H1 (cell line): ENCODE measurements at regions not wholly inside any gene's neighbourhood (a gene's known extent, or its start where the extent isn't known, plus 50 kb on each side); places are given as distances from the start of the nearest gene placed in this dataset.

ENCODE experiments used
- CTCF ChIA-PET: fragments of 300-600 bp; sonication (Branson Sonifier 250); formaldehyde crosslinking; loops from one replicate; lab custom pipeline; 2021; ENCODE audit not compliant: partially characterized antibody; lab: Charles Lee
- POLR2A ChIA-PET: fragments of 300-600 bp; sonication (Branson Sonifier 250); formaldehyde crosslinking; loops from one replicate; lab custom pipeline; 2021; ENCODE audit warnings: inconsistent platforms; ENCODE audit not compliant: partially characterized antibody; lab: Charles Lee
- DNase-seq, 2 experiments: peaks; one replicate each; pipeline versions ENCODE4 v3.0.0 to v3.0.0-alpha.2; 2010 to 2022; ENCODE audit warnings: low spot score in 2 of 2, low read depth in 1 of 2, mixed read lengths in 1 of 2
- FAIRE-seq: peaks from 2 replicates; lab custom pipeline; 2011; peaks lifted over from hg19 to GRCh38; lab: Jason Lieb, UNC
- H2AFZ ChIP-seq: 2 replicates; pipeline ENCODE4 v1.8.1; 2012; ENCODE audit warnings: low read length, inconsistent platforms
- H2AK5ac ChIP-seq: 2 replicates; pipeline ENCODE4 v1.6.1; 2013; ENCODE audit warnings: low read depth, low read length
- H2BK120ac ChIP-seq: replicated peaks from 2 replicates; pipeline ENCODE3; 2013; ENCODE audit warnings: low read depth, low read length, inconsistent platforms
- H2BK12ac ChIP-seq: 2 replicates; pipeline ENCODE4 v1.6.1; 2013; ENCODE audit warnings: low read depth, low read length
- H2BK15ac ChIP-seq: 2 replicates; pipeline ENCODE4 v1.6.1; 2013; ENCODE audit warnings: low read length
- H2BK20ac ChIP-seq: 2 replicates; pipeline ENCODE4 v1.6.1; 2013; ENCODE audit warnings: low read length
- H2BK5ac ChIP-seq: 2 replicates; pipeline ENCODE4 v1.6.1; 2013; ENCODE audit warnings: low read depth, low read length
- H3K14ac ChIP-seq: 2 replicates; pipeline ENCODE4 v1.6.1; 2013; ENCODE audit warnings: inconsistent platforms; ENCODE audit not compliant: insufficient read length
- H3K18ac ChIP-seq: 2 replicates; pipeline ENCODE4 v1.6.1; 2013; ENCODE audit warnings: low read length; ENCODE audit errors: extremely low read depth
- H3K23ac ChIP-seq: 2 replicates; pipeline ENCODE4 v1.6.1; 2013; ENCODE audit warnings: inconsistent platforms; ENCODE audit not compliant: insufficient read length
- H3K23me2 ChIP-seq: 2 replicates; pipeline ENCODE4 v1.6.1; 2013; ENCODE audit warnings: low read depth, low read length
- H3K27ac ChIP-seq: 2 replicates; pipeline ENCODE4 v1.6.1; 2011; ENCODE audit warnings: low read depth, low read length, inconsistent platforms
- H3K27me3 ChIP-seq, 4 experiments: replicated peaks in 1 of 4; 1 replicate in 1 of 4; 2 replicates in 3 of 4; pipeline versions ENCODE4 v1.6.1 to v1.8.1; 2011 to 2013; ENCODE audit warnings: low read length in 3 of 4, mild to moderate bottlenecking in 3 of 4, inconsistent platforms in 2 of 4, mixed read lengths in 2 of 4, moderate library complexity in 1 of 4; ENCODE audit not compliant: control insufficient read depth in 3 of 4, insufficient read depth in 3 of 4; ENCODE audit errors: extremely low read depth in 1 of 4
- H3K36me3 ChIP-seq, 4 experiments: 2 replicates each; pipeline versions ENCODE4 v1.6.1 to v1.8.1; 2011 to 2013; ENCODE audit warnings: mild to moderate bottlenecking in 4 of 4, low read length in 3 of 4, moderate library complexity in 2 of 4, control low read depth in 1 of 4, inconsistent platforms in 1 of 4; ENCODE audit not compliant: insufficient read depth in 4 of 4, control insufficient read depth in 2 of 4
- H3K4ac ChIP-seq: replicated peaks from 2 replicates; pipeline ENCODE3; 2013; ENCODE audit warnings: low read length, low read depth, mixed read lengths, inconsistent platforms; ENCODE audit not compliant: insufficient read length
- H3K4me1 ChIP-seq, 4 experiments: replicated peaks in 1 of 4; 1 replicate in 1 of 4; 2 replicates in 3 of 4; pipeline versions ENCODE4 v1.6.1 to v1.8.1; 2011 to 2013; ENCODE audit warnings: low read length in 3 of 4, inconsistent platforms in 2 of 4, mixed read lengths in 1 of 4; ENCODE audit not compliant: insufficient read depth in 4 of 4, control insufficient read depth in 3 of 4
- H3K4me2 ChIP-seq, 2 experiments: 2 replicates each; pipeline versions ENCODE4 v1.6.1 to v1.8.1; 2011 to 2013; ENCODE audit warnings: low read depth in 2 of 2, low read length in 2 of 2, control low read depth in 1 of 2, inconsistent platforms in 1 of 2, mild to moderate bottlenecking in 1 of 2; ENCODE audit not compliant: insufficient read depth in 1 of 2
- H3K4me3 ChIP-seq, 4 experiments: fragments of 200-600, 300-600 bp in 1 of 4; sonication (generic), shearing (Covaris generic), sonication (Bioruptor Twin) in 1 of 4; 2 replicates each; pipeline versions ENCODE4 v1.5.1 to v1.8.1; 2011 to 2016; ENCODE audit warnings: low read length in 4 of 4, low read depth in 3 of 4, control low read depth in 2 of 4, inconsistent platforms in 2 of 4, mild to moderate bottlenecking in 2 of 4, mixed read lengths in 1 of 4, moderate library complexity in 1 of 4; ENCODE audit not compliant: insufficient read depth in 2 of 4; ENCODE audit errors: extremely low read depth in 1 of 4
- H3K56ac ChIP-seq: replicated peaks from 2 replicates; pipeline ENCODE3; 2013; ENCODE audit warnings: low read depth, mild to moderate bottlenecking, mixed read lengths, low read length, inconsistent platforms; ENCODE audit not compliant: insufficient read length
- H3K79me1 ChIP-seq: 2 replicates; pipeline ENCODE4 v1.6.1; 2013; ENCODE audit warnings: low read depth, low read length, control low read depth
- H3K79me2 ChIP-seq, 2 experiments: 2 replicates each; pipeline versions ENCODE4 v1.6.1 to v1.8.1; 2012 to 2013; ENCODE audit warnings: low read length in 2 of 2, mild to moderate bottlenecking in 2 of 2, inconsistent platforms in 1 of 2; ENCODE audit not compliant: insufficient read depth in 2 of 2, control insufficient read depth in 1 of 2
- H3K9ac ChIP-seq, 4 experiments: replicated peaks in 1 of 4; 1 replicate in 1 of 4; 2 replicates in 3 of 4; pipeline versions ENCODE4 v1.6.1 to v1.8.1; 2011 to 2013; ENCODE audit warnings: low read depth in 3 of 4, low read length in 3 of 4, control low read depth in 2 of 4, mild to moderate bottlenecking in 2 of 4, moderate library complexity in 2 of 4, inconsistent platforms in 1 of 4; ENCODE audit errors: extremely low read depth in 1 of 4
- H3K9me3 ChIP-seq, 2 experiments: 2 replicates each; pipeline versions ENCODE4 v1.6.1 to v1.8.1; 2012 to 2013; ENCODE audit warnings: mild to moderate bottlenecking in 2 of 2, moderate library complexity in 2 of 2, control low read depth in 1 of 2, inconsistent platforms in 1 of 2, low read depth in 1 of 2, low read length in 1 of 2, mixed read lengths in 1 of 2; ENCODE audit not compliant: insufficient read depth in 2 of 2
- H4K20me1 ChIP-seq, 2 experiments: replicated peaks in 1 of 2; 2 replicates each; pipeline versions ENCODE3 to v1.8.1; 2011 to 2013; ENCODE audit warnings: inconsistent platforms in 2 of 2, low read length in 2 of 2, mild to moderate bottlenecking in 1 of 2; ENCODE audit not compliant: insufficient read depth in 2 of 2, control insufficient read depth in 1 of 2
- H4K5ac ChIP-seq: 2 replicates; pipeline ENCODE4 v1.6.1; 2013; ENCODE audit warnings: low read length, low read depth, mixed read lengths, inconsistent platforms; ENCODE audit not compliant: insufficient read length
- H4K8ac ChIP-seq: 2 replicates; pipeline ENCODE4 v1.8.0; 2013; ENCODE audit warnings: mild to moderate bottlenecking, moderate library complexity, low read length, inconsistent platforms; ENCODE audit not compliant: insufficient read depth; ENCODE audit errors: extremely low read depth
- H4K91ac ChIP-seq: replicated peaks from 2 replicates; pipeline ENCODE3; 2013; ENCODE audit warnings: low read length, mixed read lengths, inconsistent platforms; ENCODE audit not compliant: insufficient read length
- ATF2 ChIP-seq: IDR thresholded peaks from 2 replicates; pipeline ENCODE4 v1.6.1; 2012; ENCODE audit warnings: low read length, inconsistent platforms
- BCL11A ChIP-seq, 2 experiments: IDR thresholded peaks; one replicate each; pipeline ENCODE4 v1.6.1; 2011; ENCODE audit warnings: low read depth in 2 of 2, low read length in 2 of 2, mild to moderate bottlenecking in 2 of 2
- NANOG ChIP-seq: IDR thresholded peaks from 2 replicates; pipeline ENCODE4 v1.6.1; 2011; ENCODE audit warnings: low read length, low read depth, mild to moderate bottlenecking, inconsistent platforms; ENCODE audit not compliant: insufficient read depth, poor library complexity, severe bottlenecking
- NRF1 ChIP-seq: IDR thresholded peaks from 2 replicates; pipeline ENCODE4 v1.6.1; 2011; ENCODE audit warnings: mild to moderate bottlenecking, low read depth, low read length, improper control_type of control experiment
- WGBS, 2 experiments: shearing (Covaris generic) in 1 of 2; methylation state at CpG; one replicate each; pipeline versions ENCODE4 v1.1.6 to v1.1.7; 2013 to 2015; ENCODE audit warnings: low lambda C conversion rate in 2 of 2, mixed read lengths in 2 of 2, inconsistent platforms in 1 of 2, low coverage in 1 of 2, missing lambda C conversion rate in 1 of 2; ENCODE audit not compliant: insufficient replicate concordance in 2 of 2, insufficient coverage in 1 of 2, insufficient read length in 1 of 2; ENCODE audit errors: extremely low coverage in 1 of 2, missing lambda C conversion rate in 1 of 2; 5-methylcytosine and 5-hydroxymethylcytosine counted together

- no peaks in the 10 kb centered on the region for H3K79me2 ChIP-seq
- no peak for TF ChIP-seq BCL11A (IDR thresholded peaks at IDR 0.05; ENCODE audit: low read depth in 2 of 2, low read length in 2 of 2)
- TF ChIP-seq NRF1: no peak
- no peak for TF ChIP-seq NANOG
- TF ChIP-seq ATF2: no peak
- TF ChIP-seq, all 59 proteins: peak for 0
- H3K36me3 ChIP-seq: no peaks in the 10 kb centered on the region
- H2BK15ac ChIP-seq: no peak overlapping the region
- no peak overlapping the region for H4K91ac ChIP-seq
- H3K9me3 ChIP-seq: no peaks in the 10 kb centered on the region
- FAIRE-seq: no peak
- ChIA-PET POLR2A (no interaction called here), CTCF (interaction anchor here (1.1 to 1.3 kb wide), 2 partner anchors 10 to 170 kb away, joined by 3 to 4 read pairs; no protein-coding TSS in a partner anchor)
- DNase-seq: no peak
- H3K18ac ChIP-seq: no peak overlapping the region
- WGBS, 2 experiments: 100% methylated on average over 2 of the region's 2 CpGs; no CpG with 5 or more reads in 1 of the 2 experiments
- H4K8ac ChIP-seq: no peak overlapping the region
- no peak overlapping the region for H2AFZ ChIP-seq
- no peaks in the 10 kb centered on the region for H3K79me1 ChIP-seq
- no peaks in the 10 kb centered on the region for H3K27me3 ChIP-seq
- H3K14ac ChIP-seq: no peak overlapping the region
- H3K4me1 ChIP-seq: no peaks in the 10 kb centered on the region
- H4K20me1 ChIP-seq: no peaks in the 10 kb centered on the region
- H3K4ac ChIP-seq: no peak overlapping the region
- no peak overlapping the region for H2BK20ac ChIP-seq
- H2AK5ac ChIP-seq: no peak overlapping the region
- no peaks in the 10 kb centered on the region for H3K23me2 ChIP-seq
- H2BK5ac ChIP-seq: no peak overlapping the region
- H2BK12ac ChIP-seq: no peak overlapping the region
- no peak overlapping the region for H3K4me2 ChIP-seq
- H3K4me3 ChIP-seq: no peak overlapping the region
- no peak overlapping the region for H3K23ac ChIP-seq
- no peak overlapping the region for H2BK120ac ChIP-seq
- no peak overlapping the region for H3K56ac ChIP-seq
- H4K5ac ChIP-seq: no peak overlapping the region
- no peak overlapping the region for H3K9ac ChIP-seq
- H3K27ac ChIP-seq: no peak overlapping the region
Observed at GRCh38 chr4:79044141-79044659, 105.0 kb upstream of the PAQR3 start.
